ENCODE measurements at regions not wholly inside any gene's neighbourhood (a gene's known extent, or its start where the extent isn't known, plus 50 kb on each side); places are given as distances from the start of the nearest gene placed in this dataset.
A peak's percentile ranks its signal among the peaks of the same experiment; 100 is the strongest.

- DNase-seq (ENCODE audit: low spot score), result no peak
These were observed 101.6 kb upstream of the DLX2 start for GRCh38 chr2:172204309-172204708.

- DNase-seq (ENCODE audit: low spot score), result no peak
These were observed 102.1 kb upstream of the DLX2 start for GRCh38 chr2:172204762-172205161.

- no peak for DNase-seq (ENCODE audit: low spot score)
These were observed 102.6 kb upstream of the DLX2 start for GRCh38 chr2:172205292-172205691.

GRCh38 chr2:172207911-172208310 lies 105.2 kb upstream of the DLX2 start:
- no peak for DNase-seq (ENCODE audit: low spot score)

GRCh38 chr2:172208791-172209325 lies 106.2 kb upstream of the DLX2 start:
- DNase-seq (ENCODE audit: low spot score), result peak; percentile 13

GRCh38 chr2:172210599-172210998 lies 107.9 kb upstream of the DLX2 start:
- DNase-seq (ENCODE audit: low spot score), result no peak

- DNase-seq (ENCODE audit: low spot score), result no peak
These were observed 108.8 kb upstream of the DLX2 start for GRCh38 chr2:172211512-172211911.

GRCh38 chr2:172213116-172213860 lies 110.6 kb upstream of the DLX2 start:
- DNase-seq (ENCODE audit: low spot score), result no peak

- DNase-seq (ENCODE audit: low spot score), result no peak
These were observed 111.6 kb upstream of the DLX2 start for GRCh38 chr2:172214252-172214651.

- no peak for DNase-seq (ENCODE audit: low spot score)
These were observed 112.7 kb upstream of the DLX2 start for GRCh38 chr2:172215172-172215935.

- DNase-seq (ENCODE audit: low spot score), result no peak
These were observed 113.2 kb upstream of the DLX2 start for GRCh38 chr2:172215936-172216335.

- no peak for DNase-seq (ENCODE audit: low spot score)
These were observed 113.8 kb upstream of the DLX2 start for GRCh38 chr2:172216477-172216876.

GRCh38 chr2:172219201-172219600 lies 116.5 kb upstream of the DLX2 start:
- no peak for DNase-seq (ENCODE audit: low spot score)

- no peak for DNase-seq (ENCODE audit: low spot score)
These were observed 117.4 kb upstream of the DLX2 start for GRCh38 chr2:172220121-172220520.

- no peak for DNase-seq (ENCODE audit: low spot score)
These were observed 120.9 kb upstream of the DLX2 start for GRCh38 chr2:172223601-172224054.

- DNase-seq (ENCODE audit: low spot score), result no peak
These were observed 123.1 kb upstream of the DLX2 start for GRCh38 chr2:172225786-172226185.

GRCh38 chr2:172226244-172227061 lies 123.8 kb upstream of the DLX2 start:
- no peak for DNase-seq (ENCODE audit: low spot score)

GRCh38 chr2:172227719-172228118 lies 125.0 kb upstream of the DLX2 start:
- DNase-seq (ENCODE audit: low spot score), result no peak

GRCh38 chr2:172228177-172228808 lies 125.6 kb upstream of the DLX2 start:
- no peak for DNase-seq (ENCODE audit: low spot score)

GRCh38 chr2:172229125-172229524 lies 126.4 kb upstream of the DLX2 start:
- DNase-seq (ENCODE audit: low spot score), result no peak

- no peak for DNase-seq (ENCODE audit: low spot score)
These were observed 127.7 kb upstream of the DLX2 start for GRCh38 chr2:172230332-172230888.
